Fibroblast of peridontal ligament (primary cell): ENCODE measurements at regions not wholly inside any gene's neighbourhood (a gene's known extent, or its start where the extent isn't known, plus 50 kb on each side); places are given as distances from the start of the nearest gene placed in this dataset.

Source experiments
- DNase-seq: peaks from one replicate; pipeline ENCODE4 v3.0.0-alpha.2; 2010; ENCODE audit errors: extremely low read depth

DNA sequence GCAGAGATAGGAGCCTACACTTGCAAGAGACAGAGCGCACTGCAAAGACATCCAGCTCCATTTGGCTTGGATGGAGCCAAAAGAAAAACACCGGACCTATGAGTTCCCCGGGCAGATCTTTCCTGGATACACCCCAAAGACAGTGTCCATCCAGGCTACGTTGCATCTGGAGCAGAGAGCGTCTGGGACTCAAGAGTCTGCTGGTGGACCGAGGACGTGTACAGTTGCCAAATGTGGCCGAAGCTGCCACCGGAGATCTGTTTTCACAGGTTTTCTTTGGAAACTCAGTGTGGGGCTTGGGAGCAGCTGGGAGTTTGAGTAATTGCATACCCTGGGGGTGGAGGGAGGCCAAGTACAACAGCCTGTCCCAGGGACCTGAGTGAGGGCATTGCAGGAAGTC lies 192.3 kb upstream of the OSR1 start:
- DNase-seq = no peak

DNA sequence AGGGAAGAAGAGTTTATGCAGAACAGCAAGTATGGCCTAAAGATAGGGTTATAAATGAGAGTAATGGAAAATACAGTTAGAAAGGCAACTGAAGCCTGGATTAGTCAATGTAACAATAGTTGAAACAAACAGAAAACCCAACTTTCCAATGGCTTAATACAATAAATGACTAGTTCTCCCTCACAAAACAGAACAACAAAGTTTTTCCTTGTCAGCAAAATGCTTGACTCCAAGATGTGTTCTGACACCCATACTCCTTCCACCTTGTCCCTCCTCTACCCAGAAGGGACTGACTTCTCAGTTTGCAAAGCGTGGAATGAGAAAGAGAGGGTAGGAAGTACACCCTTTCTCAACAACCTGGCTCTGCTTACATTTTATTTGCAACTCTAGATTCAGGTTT lies 191.4 kb upstream of the OSR1 start:
- DNase-seq = no peak

DNA sequence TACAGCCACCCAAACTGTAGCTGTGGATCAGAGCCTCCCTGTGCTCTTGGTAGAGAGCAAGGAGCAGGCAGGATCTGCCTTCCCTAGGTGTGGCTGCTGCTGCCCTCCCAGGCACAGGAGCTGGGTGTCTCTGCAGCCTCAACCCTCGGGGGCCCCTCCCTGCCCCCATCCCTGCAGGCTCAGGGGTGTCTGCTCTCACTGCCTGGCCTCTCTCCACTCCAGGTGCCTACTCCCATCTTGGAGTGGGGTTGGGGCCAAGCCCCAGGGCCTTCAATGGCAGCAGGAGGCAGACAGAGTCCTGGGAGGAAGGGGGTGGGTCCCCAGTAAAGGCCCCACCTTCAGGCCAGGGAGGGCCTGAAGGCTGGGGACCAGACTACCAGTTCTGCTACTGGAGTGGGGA lies 189.7 kb upstream of the OSR1 start:
- no peak for DNase-seq

DNA sequence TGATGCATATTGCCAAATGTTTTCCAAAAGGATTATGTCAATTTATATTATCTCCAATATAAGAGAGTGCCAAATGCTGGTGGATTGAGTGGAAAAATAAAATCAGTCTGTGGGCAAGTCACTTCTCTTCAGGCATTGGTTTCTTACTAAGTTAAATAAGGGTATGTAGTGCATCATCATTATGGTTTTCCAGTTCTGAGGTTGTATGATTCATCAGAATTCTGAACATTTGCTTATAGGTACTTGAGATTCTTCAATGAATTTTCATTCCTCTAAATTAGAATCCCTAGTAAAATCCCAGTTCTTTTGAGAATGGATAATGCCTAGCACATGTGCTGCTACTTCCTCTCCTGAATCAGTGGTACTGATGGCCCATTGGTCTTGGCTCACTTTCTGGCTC lies 188.9 kb upstream of the OSR1 start:
- DNase-seq = peak; percentile 26

DNA sequence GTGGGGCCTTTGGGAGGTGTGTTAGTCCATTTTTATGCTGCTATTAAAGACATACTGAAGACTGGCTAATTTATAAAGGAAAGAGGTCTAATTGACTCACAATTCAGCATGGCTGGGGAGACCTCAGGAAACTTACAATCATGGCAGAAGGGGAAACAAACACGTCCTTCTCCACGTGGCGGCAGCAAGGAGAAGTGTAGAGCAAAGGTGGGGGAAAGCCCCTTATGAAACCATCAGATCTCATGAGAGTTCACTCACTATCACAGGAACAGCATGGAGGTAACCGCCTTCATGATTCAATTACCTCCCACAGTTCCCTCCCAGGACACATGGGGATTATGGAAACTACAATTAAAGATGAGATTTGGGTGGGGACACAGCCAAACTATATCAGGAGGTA lies 187.1 kb upstream of the OSR1 start:
- DNase-seq = no peak

DNA sequence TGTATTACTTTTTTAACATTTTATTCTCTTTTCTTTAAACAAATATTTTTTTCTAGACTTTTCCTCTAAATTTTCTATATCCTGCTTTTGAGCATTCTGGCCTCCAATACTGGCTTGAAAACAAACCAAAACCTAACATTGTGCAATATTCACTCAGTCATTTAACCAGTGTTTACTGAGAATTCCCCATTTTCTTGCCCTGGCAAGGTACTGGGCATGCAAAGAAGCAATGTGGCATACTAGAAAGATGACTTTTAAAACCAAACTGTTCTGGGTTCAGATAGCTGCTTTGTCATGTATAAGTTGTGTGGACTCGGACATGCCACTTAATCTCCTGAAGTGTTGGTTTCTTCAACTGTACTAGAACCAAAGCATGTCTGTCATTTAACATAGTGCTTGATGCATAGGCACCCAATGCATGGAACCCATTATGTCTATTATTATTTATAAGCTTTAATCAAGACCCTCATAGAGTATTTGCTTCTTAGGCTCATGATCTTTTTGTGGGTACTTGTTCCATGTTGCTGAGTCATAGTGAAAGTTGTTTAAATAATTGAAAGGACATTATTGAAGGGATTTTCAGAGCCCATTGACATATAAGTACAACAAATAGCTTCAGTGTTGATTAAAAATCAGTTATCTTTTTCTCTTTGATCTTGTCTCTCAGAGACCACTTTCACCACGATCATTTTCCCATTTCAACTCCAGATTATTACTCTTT lies 185.4 kb upstream of the OSR1 start:
- peak; percentile 85 for DNase-seq

DNA sequence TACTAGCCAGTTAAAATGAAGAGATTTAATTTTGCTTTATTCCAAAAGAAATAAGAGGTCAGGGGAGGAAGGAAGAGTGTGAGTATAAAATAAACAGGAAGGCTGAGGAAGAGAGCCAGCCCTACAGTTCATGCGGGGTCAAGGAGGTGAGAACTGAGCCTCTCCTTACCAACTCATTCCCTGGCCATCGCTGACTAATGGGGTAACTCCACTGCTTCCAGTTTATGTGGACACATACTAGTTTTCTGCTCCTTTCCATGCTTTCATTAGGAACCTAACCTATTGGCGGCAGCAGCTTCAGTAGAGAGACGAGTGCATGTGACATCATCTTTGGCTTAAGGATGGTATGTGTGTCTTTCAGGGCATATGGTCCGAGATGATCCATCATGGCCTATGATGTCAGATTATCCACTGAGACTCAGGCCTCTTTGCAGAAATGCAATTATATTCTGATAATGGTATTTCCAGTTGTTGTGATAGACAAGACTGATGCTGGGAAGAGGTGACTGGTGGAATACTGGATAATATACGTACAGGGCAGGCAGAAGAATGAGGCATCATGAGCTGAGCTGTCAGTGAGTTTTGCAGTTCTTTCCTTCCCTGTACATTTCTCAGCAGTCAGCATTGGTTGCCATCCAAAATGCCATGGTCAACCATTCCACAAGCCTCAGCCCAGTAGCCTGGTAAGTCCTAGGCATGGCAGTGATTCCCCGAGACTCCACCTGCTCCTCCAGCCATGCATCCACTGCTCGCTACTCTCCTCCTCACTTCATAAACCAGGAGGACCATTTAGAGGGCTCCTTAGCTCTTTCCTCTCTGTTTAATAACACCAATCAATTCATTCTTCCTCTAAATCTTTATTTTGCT lies 184.6 kb upstream of the OSR1 start:
- DNase-seq = peak; percentile 23

DNA sequence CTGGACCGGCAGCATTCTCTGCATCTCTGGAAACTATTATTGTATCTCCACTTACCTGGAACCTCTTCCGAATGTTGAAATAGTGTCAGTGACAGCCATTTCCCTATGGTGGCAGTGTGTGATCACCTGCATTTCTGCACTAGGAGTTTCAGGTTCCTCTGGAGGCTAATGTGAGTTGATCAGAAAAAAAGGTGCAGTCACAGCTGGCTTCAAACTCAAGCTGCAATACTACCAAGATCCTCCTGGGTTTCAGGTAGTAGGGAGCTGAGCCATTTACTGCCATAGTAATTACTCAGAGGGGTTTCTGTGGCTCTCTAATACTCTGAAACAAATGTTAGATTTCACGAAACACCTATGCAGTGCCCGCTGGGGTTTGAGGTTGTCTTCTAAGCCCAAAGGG lies 183.5 kb upstream of the OSR1 start:
- DNase-seq = no peak

DNA sequence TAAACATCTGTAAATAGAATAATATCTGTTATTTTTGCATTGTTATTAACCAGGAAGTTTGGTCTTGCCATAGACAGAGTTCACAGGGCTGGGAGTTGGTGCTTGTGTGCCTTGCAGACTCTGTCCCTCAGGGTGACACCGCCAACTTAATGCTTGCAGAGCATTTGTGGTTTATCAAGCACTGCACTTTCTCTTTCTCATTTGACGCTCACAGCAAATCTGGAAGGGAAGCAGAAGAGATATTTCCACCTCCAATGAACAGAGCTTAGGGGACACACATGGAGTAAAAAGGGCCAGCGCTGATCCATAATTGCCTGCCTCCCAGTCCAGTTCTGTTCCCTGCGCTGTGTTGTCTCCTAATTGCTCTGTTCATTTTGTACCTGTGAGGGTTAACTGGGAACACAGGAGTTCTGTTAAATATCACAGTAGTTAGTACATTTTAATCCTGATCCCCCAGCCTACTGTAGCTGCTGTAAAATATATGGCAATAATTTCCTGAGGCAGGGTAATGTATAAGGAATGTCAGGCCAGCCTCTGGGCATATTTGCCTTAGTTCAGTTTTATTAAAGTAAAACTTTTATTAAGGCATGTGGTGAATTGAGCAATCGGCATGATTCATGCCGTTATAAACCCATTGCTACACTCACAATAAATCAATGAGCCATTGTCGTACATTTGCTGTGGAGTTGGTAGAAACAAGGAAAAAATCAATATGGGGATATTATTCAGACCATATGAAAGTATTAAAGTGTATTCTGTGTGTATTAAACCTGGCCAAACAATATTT lies 182.5 kb upstream of the OSR1 start:
- DNase-seq = peak; percentile 92

DNA sequence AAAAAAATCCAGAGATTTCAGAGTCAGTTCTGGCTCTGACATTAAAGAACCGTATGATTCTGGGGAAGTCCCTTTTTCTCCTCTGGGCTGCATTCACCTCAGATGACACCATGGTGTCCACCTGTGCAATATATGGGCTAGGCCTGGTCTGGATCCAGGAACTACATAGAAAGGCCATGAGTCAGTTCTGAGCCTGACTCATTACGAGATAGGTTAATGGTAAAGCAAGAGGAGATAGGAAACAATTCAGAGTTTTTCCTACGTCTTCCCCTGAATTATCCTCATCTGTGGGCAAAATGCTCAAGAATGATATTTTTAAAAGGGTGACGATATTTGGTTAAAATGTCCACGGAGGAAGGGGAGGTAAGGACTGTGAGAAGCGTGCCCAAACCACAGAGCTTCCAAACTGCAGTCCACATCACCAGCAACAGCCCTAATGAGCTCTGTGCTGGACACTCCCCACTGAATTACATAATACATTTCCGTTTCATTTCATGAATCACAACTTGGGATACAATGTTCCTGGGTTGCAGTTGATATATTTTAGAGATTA lies 180.1 kb upstream of the OSR1 start:
- DNase-seq = peak; percentile 90

DNA sequence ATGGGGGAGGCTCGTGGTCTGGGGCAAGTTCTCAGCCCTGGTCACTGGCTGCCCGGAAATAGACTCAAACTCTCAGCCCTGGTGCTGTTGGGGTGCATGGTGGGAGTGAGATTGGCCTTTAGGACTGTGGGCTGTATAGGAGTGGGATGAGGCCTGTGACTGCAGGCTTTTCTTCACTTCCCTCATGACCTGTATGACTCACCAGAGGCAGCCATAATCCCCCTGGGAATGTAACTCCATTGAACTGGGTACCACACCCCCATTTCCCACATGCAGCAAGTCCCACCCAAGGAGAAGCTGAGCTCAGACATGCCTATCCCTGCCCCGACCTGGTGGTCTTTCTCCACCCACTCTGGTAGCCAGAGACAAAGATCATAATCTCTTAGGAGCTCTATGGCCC lies 177.7 kb upstream of the OSR1 start:
- peak; percentile 13 for DNase-seq

DNA sequence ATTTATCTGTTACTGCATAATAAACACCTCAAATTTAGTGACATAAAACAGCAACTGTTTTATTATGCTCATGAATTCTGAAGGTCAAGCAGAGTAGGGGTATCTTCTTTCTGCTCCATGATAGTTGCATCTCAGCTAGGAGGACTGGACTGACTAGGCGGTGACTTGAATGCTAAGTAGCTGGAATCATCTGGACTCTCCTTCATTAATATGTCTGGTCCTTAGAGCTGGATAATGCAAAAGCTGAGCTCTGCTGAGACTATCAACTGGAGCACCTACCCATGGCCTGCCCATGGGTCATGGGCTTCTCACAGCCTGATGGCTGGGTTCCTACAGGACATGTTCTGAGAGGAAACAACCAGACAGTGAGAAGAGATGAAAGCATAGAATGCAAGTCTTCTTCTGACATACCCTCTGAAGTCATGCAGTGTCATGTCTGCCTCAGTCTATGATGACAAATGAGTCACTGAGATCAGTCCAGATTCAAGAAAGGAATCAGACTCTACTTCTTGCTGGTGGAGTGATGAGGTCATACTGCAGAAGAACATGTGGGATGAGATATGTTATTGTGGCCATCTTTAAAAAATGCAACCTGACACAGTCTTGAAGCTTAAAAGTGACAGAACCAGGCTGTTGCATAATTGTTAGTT lies 174.2 kb upstream of the OSR1 start:
- DNase-seq = no peak

DNA sequence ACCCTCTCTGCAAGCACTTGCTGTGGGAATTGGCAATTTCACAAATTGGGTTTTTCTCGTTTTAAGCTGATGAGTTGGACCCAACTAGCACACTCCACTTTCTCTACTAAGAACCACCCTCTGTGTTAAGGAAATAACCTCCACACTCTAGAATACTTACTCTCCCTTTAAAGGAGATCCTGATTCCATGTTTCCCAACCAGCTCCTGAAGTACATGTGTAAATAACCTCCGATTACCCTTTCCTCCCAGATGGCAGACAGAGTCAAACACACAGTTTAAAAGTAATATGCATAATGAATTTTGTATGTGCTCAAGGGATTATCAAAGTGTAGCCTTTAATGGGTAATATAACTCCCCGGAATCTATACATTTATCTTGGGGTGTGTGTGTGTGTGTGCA lies 171.3 kb upstream of the OSR1 start:
- DNase-seq = no peak

DNA sequence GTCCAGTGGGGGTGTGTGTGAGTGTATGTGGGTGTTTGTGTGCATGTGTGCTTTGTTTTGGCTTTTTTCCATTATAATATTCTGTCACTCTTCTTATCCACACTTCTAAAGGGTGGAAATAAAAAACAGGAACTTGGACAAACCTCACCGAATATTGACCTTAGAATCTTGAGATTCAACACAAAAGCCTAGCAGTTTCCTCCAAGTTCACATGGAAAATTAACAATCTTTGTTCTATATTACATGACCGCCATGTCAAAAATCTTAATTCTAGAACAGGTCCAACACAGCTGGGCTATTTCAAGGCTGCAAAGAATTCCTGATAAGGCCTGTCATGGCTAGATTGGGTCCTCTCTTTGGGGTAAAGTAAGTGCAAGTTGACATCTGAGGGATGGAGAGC lies 169.3 kb upstream of the OSR1 start:
- no peak for DNase-seq

DNA sequence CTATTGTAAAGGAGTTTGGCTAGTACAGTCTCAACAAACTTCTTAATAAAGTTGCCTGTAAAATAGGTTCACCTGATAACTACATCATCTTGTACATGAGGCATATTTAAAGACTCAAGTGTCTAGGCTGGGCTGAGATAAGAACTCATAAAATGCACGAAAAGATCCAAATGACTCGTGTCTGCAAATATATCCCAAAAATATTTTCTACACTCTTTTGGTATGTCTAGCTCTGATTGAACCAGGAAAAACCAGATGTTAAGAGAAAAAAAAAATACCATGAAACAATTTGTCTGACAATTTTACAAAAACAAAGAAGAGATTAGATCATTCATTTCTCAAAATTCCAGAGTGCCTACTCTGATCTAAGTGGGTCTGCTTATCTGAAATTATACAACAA lies 166.9 kb upstream of the OSR1 start:
- peak; percentile 12 for DNase-seq

DNA sequence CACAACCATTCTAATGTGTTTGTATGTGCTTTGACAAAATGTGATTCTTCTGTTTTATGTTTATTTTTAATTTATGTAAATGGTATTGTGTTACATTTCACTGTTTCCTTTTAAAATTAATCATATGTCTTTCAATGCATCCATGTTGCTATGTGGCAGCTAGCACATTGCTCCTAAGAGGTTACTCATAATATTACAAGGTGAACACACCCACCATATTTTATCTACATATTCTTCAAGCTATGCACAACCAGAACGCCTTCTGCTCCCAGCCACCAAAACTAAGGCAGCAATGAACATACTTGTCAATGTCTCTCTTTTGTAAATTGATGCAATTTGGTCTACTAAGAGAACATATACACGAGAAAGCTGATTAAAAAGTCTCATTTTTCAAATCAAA lies 160.6 kb upstream of the OSR1 start:
- no peak for DNase-seq

DNA sequence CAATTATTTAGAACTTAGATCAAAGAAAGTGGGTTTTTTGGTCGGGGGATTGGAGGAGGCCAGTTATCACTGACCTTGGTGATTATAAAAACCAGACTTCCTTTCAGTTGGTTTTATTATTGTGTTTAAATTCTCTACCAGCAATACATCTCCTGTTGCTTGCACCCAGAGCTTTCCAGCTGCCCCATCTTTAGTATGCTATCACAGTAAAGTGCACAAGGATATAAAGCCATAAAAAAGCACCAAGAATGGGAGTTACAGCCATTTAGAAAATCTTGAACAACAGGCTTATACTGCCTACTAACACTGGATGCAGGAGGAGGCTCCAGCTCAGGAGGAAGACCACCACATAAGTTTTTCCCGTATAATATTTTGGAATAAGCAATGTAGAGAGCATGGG lies 148.7 kb upstream of the OSR1 start:
- DNase-seq = no peak

DNA sequence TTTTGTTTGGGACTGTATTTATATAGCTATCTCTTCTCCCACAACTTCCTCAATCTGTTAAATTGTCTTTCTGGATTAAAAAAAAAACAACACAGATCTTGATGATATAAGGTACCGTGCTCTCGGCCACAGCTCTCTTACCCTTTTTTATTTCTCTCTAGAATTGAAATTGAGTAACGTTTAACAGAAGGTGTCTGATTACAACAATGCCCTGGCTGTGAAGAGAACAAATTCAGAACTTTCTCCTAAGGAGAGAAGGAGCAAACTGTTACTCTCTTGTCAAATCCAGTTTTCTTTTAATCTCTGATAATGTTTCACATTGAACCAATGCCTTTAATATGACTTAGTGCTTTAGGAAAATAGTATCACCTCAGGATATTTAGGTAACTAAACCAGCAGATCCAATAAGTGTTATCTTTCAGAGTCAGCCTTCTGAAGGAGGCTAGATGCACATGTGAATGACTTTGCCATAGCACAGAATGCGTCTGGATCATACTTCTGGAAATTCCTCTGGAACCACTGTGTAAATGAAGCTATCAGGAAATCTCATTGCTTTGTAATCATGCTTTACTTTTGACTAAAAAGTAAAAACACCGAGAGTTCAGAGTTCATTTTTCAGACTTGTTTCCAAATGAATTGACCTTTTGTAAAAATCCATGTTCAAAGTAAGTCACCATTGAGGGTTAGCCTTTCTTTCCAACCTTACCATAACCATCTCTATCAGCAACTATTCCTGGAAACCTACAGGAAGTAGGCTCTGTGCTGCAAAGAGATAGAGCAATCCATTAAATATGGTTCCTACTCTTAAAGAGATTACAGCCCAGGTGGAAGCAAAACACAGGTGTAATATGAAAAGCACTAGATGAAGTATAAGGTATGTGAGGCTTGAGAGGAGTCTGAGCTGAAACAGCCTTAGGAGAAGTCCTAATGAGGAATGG lies 147.0 kb upstream of the OSR1 start:
- DNase-seq = no peak

DNA sequence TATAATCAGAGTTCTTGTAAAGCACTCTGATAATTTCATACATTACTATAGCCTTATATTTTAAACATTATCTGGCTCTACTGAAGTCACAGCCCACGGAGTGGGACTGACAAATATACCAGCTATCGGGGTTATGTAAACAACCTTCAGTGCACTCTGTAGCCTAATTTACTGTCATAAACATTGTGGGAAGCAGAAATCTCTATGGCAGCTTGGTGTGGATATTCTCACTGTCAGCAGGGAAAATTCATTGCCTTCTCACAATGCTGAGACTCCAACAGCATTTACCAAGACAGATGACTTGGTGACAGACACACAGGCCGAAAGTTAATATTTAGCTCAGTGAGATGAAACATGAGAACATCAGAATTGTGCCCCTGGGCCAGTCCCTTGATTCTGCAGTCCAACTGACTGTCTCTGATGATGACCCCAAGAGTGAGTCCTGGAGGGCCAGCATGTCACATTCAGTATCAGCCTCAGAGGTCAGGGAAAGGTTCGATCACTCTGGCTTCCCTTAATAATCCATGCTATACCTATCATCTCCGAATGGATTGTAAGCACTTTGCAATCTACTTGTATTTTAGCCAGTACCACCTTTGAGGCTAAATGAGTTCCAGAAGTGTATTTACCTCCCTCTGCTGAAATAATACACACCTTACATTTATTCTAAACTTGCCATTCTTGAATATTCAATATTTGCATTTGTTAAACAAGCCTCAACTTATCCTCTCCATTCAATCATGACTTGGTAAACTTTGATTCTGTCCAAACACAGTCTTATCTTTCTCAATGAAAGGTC lies 146.2 kb upstream of the OSR1 start:
- DNase-seq = peak; percentile 26

DNA sequence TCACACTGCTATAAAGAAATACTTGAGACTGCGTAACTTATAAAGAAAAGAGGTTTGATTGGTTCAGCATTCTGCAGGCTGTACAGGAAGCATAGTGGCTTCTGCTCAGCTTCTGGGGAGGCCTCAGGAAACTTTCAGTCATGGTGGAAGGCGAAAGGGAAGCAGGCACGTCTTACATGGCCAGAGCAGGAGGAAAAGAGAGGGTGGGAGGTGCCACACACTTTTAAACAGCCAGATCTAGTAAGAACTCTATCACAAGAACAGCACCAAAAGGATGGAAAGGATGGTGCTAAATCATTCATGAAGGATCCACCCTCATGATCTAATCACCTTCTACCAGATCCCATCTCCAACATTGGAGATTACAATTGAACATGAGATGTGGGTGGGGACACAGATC lies 145.5 kb upstream of the OSR1 start:
- no peak for DNase-seq
